GM21526 (cell line): ENCODE measurements at regions not wholly inside any gene's neighbourhood (a gene's known extent, or its start where the extent isn't known, plus 50 kb on each side); places are given as distances from the start of the nearest gene placed in this dataset.

ENCODE experiments used
- ATAC-seq: cut with Tn5 transposase; IDR thresholded peaks from one replicate; pipeline ENCODE4 v1.9.1; 2021; ENCODE audit warnings: moderate library complexity; ENCODE audit not compliant: unreplicated experiment, low FRiP score

DNA sequence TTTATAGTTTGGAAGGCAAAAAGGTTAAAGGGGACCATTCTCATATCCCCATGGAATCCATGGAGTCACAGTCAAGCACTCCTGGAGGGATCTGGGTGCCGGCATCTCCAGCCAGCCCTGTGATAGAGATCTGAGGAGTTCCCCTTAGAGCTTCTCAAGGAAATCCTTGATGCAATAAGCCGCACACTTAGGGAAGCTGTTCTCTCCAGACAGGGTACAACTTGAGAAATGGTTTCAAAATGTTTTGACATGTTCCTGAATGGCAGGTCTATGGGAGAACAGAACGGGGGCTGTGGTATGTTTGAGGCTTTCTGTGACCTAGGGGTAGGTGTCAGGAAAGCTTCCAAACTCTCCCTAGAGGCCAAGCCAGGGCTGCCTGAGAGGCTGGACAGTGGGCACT is 292.9 kb downstream of the TLE3 start:
- no peak for ATAC-seq

DNA sequence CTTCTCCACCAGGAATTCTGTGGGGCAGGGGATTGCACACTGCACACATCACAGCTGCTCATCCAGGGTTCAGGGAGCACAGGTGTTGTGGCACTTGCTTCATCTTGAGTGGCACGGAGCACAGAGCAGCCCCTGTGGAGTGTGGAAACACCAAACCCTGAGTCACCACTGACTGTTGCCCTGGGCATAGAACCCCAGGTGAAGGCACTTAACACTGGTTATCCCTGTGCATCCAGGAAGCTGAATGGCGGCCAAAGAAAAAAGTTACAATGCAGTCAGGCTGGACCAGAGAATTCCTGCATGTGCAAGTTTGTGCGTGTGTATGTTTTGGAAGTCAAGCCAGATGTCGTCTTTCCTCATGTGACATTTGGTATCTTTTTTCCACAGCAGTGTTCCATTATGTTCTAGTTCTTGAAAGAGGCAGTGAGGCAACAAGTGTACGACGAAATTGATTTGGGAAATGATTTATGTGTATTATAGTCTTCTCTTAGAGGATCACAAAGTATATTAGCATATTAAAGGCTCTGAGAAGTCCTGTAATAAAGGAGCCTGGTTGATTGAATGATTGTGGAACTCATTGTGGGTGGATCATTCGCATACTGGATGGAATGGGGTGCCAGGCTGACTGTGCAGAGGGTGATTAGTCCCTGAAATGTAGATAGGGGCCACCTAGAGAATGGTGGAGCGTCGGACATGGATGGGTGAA is 292.3 kb downstream of the TLE3 start:
- ATAC-seq = no peak

DNA sequence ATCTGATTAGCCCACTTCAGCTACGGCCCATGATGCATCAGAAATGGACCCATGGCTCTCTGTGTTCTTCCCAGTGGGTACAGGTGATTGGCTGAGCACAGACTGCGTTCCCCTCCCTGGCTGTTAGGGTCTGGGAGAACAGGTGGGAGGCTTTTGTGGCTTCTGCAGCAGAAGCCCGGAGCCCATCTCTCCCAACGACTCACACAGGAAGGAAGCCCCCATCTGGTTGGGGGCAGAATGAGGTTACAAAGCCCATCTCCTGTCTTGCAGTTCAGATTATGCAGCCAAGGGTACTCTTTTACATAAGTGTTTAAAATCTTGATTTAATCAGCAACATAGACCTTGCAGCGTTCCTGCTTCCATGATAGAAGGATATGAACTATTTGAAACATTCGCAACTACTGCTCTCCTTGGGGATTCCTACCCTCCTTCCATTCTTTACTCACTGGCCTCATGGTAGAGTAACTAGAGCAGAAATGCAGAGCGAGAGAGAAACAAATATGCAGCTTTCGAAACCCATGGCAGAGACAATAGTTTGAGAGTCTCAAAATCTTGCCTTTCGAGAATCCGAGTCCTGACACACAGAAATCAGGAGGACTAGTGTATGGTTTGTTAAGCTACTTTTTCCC is 291.3 kb downstream of the TLE3 start:
- no peak for ATAC-seq

DNA sequence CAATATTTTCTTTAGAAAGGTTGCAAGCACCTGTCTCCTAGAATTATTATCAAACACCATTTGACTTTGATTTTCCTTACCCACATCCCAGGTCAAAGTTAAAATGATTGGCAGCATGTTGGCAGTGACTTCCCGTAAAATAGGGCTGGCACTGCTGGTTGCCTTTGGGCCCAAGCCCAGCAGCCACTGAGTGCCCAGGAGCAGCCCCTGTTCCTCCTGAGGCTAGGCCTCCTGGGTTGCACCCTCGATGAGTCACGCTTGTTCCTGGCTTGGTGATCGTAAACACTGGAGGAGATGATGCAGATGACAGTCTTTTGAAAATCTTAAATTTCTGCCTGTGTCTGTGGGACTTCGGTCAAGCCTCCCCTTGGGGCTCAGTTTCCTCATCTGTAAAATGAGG is 290.0 kb downstream of the TLE3 start:
- ATAC-seq = no peak

DNA sequence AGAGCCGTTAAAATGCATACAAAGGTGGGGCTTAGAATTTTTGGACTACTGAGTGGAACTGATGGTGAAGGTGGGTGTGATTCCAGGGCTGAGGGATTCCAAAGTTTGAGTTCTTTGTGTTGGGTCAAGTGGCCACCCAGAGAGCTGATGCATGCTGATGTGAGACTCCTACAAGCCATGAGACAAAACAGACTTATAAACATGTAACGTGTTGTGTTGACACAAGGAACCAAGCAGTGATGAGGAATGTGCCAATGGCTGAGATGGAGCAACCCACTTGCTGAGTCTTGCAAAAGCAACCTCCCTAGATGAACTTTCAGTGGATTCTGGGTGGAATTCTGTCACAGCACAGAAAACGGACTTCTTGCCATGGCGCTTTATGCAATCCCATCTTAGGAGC is 289.0 kb downstream of the TLE3 start:
- ATAC-seq = no peak

DNA sequence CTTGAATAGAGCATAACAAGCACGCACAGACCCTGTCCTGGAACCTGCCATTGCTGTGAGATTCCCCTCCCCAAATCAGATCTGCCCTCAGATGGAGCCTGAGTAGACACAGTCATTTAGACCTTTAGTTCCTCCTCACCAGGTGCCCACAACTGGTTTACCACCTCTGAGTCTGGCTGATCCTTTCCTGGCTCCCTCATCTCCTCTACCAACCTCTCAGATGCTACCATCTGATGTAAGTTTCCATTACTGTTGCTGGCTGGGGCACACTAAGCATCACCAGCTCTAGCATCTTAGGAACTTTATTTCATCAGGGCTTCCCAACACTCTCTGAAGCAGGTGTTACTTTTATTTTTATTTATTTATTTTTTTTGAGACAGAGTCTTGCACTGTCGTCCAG is 288.3 kb downstream of the TLE3 start:
- ATAC-seq = no peak

DNA sequence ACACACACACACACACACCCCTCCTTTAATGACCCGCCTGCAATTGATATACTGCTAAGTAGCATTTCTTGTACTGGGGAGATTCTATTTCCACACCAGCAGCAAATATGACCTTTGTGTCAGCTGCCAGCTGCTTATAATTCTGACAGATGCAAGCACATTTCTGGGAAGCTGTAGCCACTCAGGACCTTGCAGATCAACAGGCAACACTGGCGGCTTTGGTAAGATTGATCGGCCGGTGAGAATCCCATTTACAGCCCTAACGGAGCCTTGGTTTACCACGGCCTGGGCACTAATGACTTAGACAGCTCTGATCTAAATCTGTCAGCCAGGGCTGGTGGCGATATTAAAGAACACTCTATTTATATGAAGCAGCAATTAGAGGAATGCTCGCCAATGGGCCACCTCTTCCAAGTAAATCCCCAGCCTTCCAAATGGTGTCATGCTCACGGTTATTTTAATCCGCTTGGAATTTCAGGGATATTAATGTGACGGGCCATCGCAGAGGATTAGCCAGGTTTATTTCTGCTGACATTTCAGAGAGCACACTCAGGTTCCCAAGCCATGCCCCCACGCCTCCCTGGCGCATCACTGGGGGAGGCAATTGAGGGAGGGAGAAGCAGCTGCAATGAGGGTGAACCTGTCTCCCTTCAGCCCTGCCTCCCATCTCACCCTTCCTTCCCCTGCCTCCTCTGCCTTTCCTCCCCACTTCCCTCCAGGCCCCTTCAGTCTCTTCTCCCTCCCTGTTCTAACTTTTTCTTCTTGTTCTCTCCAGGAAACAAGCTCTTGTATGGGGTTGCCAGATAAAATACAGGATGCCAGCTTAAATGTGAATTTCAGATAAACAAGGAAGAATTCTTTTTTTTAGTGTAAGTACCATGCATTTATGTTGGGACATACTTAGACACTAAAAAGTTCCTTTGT is 287.0 kb downstream of the TLE3 start:
- no peak for ATAC-seq

DNA sequence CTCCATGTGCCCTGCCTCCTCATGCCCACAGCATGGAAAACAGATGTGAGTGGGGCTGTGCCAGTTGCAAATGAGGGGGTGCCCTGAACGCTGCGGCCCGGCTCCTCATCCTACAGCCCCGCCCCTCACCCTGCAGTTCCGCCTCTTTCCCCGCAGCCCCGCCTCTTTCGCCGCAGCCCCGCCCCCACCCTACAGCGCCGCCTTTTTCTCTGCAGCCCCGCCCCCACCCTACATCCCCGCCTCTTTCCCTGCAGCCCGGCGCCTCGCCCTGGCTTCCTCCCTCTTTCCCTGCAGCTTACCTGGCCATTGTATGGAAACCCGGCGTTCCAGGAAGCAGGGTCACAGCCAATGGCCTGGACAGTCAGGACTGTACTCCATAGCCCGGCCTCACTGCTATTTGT is 284.9 kb downstream of the TLE3 start:
- ATAC-seq = no peak

DNA sequence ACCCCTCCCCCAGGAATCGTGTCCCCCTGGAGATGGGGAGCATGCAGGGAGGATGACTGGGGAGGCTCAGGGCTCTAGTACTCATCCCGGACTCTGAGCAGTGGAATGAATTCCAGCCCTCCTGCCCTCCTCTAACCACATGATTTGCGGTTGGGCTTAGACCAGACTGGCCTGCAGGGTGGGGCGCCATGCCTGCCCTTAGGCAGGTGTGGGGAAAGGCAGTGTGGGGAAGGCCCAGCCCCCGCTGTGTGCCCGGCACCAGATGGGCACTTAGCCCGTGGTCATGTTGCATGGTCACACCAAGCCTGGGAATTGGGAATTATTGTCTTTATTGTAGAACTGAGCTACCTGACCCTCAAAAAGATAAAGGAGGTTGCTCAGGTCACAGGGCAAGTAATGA is 283.8 kb downstream of the TLE3 start:
- ATAC-seq = no peak

DNA sequence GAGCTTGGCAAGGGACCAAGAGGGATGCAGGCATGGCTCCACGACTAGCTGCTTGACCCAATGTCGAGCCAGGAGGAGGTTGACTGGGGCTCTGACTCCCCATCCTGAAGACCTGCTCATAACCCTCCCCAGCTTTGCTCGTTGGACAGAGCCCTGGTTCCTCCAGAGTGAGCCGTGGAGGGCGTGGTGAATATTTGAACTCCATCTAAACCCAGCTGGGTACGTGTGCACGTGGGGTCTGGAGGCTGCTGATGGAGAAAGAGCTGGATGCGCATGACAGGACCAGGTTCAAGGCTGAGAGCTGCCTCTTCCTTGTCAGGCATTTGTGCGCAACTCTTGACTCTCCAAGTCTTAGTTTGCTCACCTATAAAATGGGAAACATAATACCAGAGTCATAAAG is 282.8 kb downstream of the TLE3 start:
- ATAC-seq = no peak

DNA sequence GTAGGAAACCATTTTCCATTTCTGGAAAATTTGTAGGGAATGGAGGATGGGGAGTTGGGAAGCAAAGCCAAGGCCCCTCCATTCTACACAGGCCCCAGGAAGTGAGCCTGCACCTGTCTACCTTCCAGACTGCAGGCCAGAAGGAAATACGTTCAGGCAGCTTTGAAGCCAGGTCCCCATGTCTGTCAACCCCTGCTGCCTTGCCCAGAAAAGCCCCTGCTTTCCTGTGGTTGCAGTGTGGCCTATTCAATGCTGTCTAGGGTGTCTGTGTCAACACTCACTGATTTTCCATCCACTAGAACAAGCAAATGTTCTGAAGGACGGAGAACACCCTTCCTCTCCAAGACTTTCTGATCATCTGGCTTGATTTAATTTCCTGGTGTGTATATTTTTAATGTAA is 281.9 kb downstream of the TLE3 start:
- ATAC-seq = no peak

DNA sequence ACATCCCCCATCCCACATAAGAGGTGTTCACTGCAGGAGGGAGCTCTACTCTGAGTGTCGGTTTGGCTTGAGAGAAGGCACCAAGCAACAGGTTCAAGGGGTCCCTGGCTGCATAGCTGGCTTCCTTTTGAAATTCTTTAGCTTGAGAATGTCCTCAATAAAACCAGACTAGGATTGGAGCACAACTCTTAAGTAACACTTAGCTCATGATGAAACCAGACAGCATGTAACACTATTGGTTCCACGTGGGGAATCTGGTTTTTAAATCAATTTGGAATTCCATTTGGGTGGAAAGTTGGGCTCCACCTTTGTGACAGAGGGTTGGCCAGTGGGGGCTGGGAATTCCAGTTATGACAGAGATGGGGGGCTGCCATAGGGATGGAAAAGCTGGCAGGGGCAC is 281.2 kb downstream of the TLE3 start:
- ATAC-seq = no peak

DNA sequence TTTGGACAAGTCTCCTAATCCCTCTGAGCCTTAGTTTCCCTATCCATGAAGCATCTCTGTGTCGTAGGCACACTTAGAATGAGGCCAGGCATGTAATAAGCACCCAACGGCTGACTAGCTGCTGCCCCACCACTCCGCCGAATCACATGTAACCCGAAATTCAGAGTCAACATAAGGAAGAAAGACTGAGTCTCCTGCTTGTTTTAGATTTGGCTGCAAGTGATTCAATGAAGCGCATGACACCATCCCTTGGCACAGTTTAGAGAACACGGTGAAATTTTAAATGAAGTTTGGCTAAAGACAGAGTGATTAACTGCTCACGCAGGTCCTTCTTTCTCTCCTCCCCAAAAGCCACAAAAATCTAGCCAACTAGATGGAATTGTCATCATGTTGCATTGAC is 279.2 kb downstream of the TLE3 start:
- no peak for ATAC-seq

DNA sequence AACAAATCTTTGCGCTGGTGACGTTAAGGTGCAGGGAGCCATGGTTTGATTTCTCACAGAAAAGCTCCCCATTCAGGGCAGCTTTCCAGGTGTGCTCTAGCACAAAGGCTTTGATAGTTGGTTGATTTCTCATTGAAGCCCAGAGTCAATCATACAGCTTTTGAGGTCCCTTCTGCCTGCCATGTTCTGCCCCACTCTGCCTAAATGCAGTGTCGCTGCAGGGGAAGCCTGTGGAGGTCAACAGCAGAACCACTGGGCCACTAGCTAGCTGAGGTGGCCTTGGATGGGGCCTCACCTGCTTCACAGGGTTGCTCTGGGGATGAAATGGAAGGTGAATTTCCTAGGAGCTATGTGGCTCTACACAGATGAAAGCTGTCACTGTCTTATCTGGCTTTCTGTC is 278.3 kb downstream of the TLE3 start:
- ATAC-seq = no peak

DNA sequence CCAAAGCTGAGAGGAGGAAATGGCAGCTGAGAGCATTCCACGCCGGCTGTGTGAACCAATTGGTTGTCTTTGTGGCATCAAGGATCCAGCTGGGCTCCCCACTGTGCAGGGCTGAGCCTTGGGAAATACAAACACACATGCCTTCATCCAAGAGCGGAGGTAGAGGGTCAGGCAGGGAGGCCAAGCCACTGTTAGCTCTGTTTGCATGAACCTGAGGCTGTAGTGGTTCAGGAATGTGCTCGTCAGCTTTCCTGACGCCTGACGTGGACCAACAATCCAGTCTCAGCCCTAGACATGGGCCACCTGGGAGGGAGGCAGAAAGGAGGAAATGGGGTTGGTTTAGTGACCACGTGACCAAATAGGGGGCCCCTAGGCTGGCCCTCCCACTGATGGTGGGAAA is 276.9 kb downstream of the TLE3 start:
- no peak for ATAC-seq

DNA sequence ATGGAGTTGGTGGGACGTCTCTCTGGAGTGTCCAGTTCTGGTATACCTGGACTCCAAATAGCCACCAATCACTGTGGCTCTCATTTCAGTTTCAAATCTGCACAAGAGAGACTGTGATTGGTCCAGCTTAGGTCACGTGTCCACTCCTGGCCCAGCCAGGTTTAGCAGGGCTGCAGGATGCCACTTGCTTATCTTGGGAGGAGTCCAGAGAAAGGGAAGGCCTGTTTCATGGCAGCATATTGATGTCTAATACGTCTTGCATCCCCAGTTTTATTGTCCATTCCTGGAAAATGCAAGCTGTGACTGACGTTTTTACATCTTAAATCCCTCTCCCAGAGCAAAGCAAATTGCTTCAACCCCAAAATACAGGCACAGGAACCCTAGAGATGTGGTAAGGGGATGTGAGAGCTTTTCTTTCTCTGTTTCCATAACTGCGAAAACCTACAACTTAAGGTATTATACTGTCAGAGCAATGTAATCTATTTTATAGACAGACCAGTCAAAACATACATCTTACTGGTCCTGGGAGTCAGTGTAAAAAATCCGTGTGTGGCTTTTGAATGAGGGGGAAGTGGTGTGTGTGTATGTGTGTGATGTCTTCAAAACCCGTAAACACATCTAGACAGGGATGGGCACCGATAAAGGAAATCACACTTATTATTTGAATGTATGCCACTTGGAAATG is 274.4 kb downstream of the TLE3 start:
- ATAC-seq = no peak

DNA sequence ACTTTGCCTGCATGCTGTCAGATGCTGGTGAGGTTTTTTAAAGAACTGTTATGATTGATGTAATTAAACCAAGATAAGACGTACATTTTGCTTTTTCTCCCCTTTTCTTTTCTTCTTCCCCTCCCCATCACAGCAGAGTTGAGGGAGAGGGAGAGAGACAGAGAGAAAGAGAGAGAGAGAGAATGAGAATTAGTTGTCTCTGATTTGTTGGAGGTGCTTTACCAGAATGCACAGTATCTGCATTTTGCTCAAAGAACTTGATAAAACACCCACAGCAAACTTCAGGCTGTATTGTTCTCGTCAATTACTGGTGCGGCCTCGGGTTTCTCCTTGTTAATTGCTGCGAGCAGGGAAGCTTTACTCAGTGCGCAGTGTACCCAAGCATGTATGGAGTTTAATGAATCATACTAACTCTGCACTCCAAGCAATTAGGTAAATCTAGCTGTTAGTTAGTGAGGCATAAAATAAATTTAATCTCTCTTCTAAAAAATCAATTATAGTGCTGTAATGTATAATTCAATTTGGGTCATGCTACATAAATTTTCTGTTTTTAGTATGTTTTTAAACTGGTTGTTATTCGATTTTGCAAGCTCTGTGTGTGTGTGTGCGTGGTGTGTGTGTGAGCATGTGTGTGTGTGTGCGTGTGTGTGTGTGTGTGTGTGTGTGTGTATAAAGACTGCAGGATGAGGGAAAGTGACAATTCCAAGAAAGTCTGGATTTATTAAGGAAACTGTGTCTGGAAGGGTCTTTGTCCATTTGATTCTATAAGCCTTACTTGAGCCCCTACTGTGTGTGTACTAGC is 273.4 kb downstream of the TLE3 start:
- ATAC-seq = no peak

DNA sequence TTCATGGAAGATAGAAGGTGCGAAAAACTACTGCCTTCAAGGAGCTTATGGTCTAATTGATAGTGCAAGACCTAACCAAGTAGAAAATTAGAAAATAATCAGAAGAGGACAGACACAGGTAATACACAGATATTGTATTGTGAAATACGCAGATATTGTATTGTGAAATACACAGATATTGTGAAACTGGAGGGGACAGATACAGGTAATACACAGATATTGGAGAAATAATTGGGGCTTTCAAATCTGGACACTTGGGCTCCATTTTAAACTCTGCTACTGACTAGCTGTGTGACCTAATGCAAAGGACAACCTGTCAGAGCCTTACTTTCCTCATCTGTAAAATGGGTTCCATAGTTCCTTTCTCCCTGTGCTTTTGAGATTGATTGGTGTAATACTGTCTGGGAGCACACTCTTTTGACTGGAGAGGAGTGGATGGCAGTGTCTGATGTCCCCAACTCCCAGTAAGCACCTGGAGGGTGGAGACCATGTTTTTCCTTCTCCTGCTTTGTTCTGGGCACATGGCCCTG is 272.8 kb downstream of the TLE3 start:
- no peak for ATAC-seq

DNA sequence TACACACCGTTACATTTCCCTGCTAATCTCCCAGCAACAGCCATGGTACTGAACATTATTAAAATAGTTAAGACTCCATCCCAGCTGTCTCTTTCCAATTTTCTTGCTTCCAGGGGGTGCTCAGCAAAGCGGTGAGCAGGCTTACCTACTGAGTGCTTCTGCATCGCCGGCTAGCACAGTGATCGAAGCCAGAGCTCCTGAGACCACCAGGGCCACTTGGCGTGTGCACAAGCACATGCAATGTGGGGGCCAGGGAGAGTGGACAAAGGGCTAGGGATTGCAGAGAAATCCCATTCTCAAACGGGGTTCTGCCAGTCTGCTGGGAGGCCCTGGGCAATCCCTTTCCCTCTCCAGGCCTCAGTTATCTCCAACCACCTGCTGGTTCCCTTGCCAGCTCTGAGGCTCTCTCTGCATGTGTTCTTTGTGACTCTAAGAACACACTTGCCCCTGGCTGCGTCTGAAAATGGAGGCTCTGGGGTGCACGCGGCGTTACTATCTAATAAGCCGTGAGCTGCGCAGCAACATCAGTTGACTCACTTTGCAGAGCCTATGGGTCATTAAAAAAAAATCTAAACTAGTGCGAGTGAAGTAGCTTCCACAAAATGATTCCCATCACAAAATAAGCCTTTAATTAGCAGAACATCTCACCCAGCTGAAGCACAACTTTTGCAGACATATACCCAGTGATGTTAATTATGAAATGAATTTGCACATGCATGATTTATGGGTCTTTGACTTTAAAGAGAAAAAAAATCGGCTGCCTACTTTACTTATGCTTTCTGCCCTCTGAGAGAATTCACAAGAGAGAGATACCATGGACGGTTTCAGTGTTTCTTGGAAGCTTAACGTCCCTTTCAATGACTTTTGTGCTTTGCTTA is 271.5 kb downstream of the TLE3 start:
- ATAC-seq = no peak
